Occipital lobe (tissue), 1 donor: ENCODE measurements at regions not wholly inside any gene's neighbourhood (a gene's known extent, or its start where the extent isn't known, plus 50 kb on each side); places are given as distances from the start of the nearest gene placed in this dataset.
A peak's percentile ranks its signal among the peaks of the same experiment; 100 is the strongest.

Experiments
- DNase-seq: peaks from one replicate; lab custom pipeline; 2025; lab: John Stamatoyannopoulos, UW

GRCh38 chr4:104766676-104767075 lies 272.0 kb upstream of the CXXC4 start:
- DNase-seq: no peak

GRCh38 chr4:104772849-104773248 lies 278.2 kb upstream of the CXXC4 start:
- no peak for DNase-seq

- DNase-seq: no peak
Measured at GRCh38 chr4:104795264-104795939, 300.7 kb upstream of the CXXC4 start.

GRCh38 chr4:104811727-104812126 lies 317.0 kb upstream of the CXXC4 start:
- DNase-seq: no peak

GRCh38 chr4:104815665-104816064 lies 321.0 kb upstream of the CXXC4 start:
- DNase-seq: no peak

- no peak for DNase-seq
Measured at GRCh38 chr4:104818579-104818978, 323.9 kb upstream of the CXXC4 start.

- no peak for DNase-seq
Measured at GRCh38 chr4:104826171-104826570, 320.5 kb upstream of the TET2 start.

GRCh38 chr4:104829761-104830160 lies 316.9 kb upstream of the TET2 start:
- DNase-seq: no peak

GRCh38 chr4:104848597-104849225 lies 298.0 kb upstream of the TET2 start:
- DNase-seq: no peak

- DNase-seq: no peak
Measured at GRCh38 chr4:104859601-104860237, 287.0 kb upstream of the TET2 start.

- DNase-seq: peak; percentile 42
Measured at GRCh38 chr4:104860238-104861123, 286.2 kb upstream of the TET2 start.

GRCh38 chr4:104866809-104867208 lies 279.9 kb upstream of the TET2 start:
- no peak for DNase-seq

- DNase-seq: no peak
Measured at GRCh38 chr4:104868533-104868932, 278.1 kb upstream of the TET2 start.

GRCh38 chr4:104868958-104869357 lies 277.7 kb upstream of the TET2 start:
- DNase-seq: no peak

- no peak for DNase-seq
Measured at GRCh38 chr4:104869831-104870230, 276.8 kb upstream of the TET2 start.

GRCh38 chr4:104870495-104871233 lies 276.0 kb upstream of the TET2 start:
- no peak for DNase-seq

GRCh38 chr4:104878936-104879335 lies 267.7 kb upstream of the TET2 start:
- no peak for DNase-seq

GRCh38 chr4:104879367-104879766 lies 267.3 kb upstream of the TET2 start:
- no peak for DNase-seq

- DNase-seq: no peak
Measured at GRCh38 chr4:104879854-104880253, 266.8 kb upstream of the TET2 start.

GRCh38 chr4:104881136-104881886 lies 265.4 kb upstream of the TET2 start:
- DNase-seq: no peak
